ENCODE measurements at regions not wholly inside any gene's neighbourhood (a gene's known extent, or its start where the extent isn't known, plus 50 kb on each side); places are given as distances from the start of the nearest gene placed in this dataset.

DNA sequence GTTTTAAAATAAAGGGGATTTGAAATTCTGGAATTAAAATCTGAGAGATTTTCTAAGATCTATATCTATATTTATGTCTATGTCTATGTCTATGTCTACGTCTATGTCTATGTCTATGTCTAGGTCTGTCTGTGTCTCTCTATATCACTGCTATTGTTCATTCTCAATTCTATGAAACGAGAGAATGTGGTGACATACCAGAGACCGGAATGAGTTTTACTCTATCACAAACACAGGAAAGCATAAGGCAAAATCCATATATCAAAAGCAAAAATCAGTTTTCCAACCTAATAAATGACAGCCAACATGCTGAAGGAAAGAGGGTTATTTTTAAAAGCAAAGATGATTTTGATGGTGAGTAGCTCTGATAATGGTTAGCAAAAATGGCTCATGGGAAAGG lies 173.1 kb downstream of the ETNK1 start:
- H3K36me3 ChIP-seq = no peaks in the 10 kb centered on the region
- no peaks in the 10 kb centered on the region for H3K4me1 ChIP-seq
- intact Hi-C loops (cut with DNase I; ENCODE audit: low total_unique reads) = no loop called here
- in situ Hi-C loops (cut with MboI; ENCODE audit: low sequenced_read_pairs in 4 of 4) = no loop called here
- no peaks in the 10 kb centered on the region for H3K9me3 ChIP-seq
- TF ChIP-seq, protein P1, sequence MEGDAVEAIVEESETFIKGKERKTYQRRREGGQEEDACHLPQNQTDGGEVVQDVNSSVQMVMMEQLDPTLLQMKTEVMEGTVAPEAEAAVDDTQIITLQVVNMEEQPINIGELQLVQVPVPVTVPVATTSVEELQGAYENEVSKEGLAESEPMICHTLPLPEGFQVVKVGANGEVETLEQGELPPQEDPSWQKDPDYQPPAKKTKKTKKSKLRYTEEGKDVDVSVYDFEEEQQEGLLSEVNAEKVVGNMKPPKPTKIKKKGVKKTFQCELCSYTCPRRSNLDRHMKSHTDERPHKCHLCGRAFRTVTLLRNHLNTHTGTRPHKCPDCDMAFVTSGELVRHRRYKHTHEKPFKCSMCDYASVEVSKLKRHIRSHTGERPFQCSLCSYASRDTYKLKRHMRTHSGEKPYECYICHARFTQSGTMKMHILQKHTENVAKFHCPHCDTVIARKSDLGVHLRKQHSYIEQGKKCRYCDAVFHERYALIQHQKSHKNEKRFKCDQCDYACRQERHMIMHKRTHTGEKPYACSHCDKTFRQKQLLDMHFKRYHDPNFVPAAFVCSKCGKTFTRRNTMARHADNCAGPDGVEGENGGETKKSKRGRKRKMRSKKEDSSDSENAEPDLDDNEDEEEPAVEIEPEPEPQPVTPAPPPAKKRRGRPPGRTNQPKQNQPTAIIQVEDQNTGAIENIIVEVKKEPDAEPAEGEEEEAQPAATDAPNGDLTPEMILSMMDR (IDR thresholded peaks at IDR 0.05 in 4 of 5, conservative IDR thresholded peaks at IDR 0.05 in 1 of 5) = no peak
- TF ChIP-seq POLR2A (IDR thresholded peaks at IDR 0.05) = no peak
- ATAC-seq (no peak), DNase-seq (no peak)
- H3K27ac ChIP-seq = no peak overlapping the region
- H3K4me3 ChIP-seq = no peak overlapping the region
- H3K27me3 ChIP-seq = no peaks in the 10 kb centered on the region

DNA sequence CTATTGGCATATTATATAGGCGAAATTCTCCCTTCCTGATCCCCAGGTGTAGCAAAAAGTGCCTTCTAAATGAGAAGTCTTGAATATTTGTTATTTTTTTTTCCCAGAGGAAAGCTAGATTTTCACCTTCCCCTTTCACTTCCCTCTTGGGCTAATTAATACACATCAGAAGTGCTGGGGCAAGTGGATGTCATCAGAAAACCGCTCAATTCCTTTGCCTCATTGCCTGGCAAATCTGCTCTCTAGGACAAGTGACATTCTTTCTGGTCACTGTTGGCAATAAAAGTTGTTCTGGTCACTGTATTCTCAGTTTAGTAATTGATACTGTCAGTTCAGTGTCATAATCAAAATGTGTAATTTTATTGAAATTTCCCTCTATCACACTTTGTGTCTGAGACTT lies 174.5 kb downstream of the ETNK1 start:
- Histone ChIP-seq H3K4me3 (no peak overlapping the region), H3K27ac (no peak overlapping the region), H3K9me3 (no peaks in the 10 kb centered on the region), H3K4me1 (no peaks in the 10 kb centered on the region), H3K36me3 (no peaks in the 10 kb centered on the region), H3K27me3 (no peaks in the 10 kb centered on the region)
- TF ChIP-seq, protein P1 (IDR thresholded peaks at IDR 0.05 in 4 of 5, conservative IDR thresholded peaks at IDR 0.05 in 1 of 5) = no peak
- TF ChIP-seq POLR2A (IDR thresholded peaks at IDR 0.05) = no peak
- in situ Hi-C loops (cut with MboI; ENCODE audit: low sequenced_read_pairs in 4 of 4) (no loop called here), intact Hi-C loops (cut with DNase I; ENCODE audit: low total_unique reads) (no loop called here)
- ATAC-seq = no peak
- no peak for DNase-seq

DNA sequence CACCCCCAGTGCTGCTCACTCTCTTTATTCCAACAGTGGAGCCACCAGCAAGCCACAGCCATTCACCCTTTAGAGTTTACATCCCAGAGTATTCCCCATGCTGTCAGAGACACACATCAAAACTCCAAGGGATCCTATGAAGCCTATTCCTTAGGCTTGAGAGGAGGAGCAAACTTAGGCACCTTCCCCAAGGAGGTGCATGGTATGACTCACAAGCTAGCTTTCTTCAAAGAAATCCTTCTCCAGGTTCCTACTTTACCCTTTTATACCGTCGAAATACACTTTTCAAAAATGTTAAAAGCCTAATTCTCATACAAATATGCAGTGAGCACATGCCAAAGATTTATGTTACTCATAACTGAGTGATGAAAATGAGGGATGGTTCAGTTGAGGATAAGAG lies 175.4 kb downstream of the ETNK1 start:
- H3K4me3 ChIP-seq = no peak overlapping the region
- no peaks in the 10 kb centered on the region for H3K4me1 ChIP-seq
- no peaks in the 10 kb centered on the region for H3K27me3 ChIP-seq
- H3K36me3 ChIP-seq = no peaks in the 10 kb centered on the region
- no peaks in the 10 kb centered on the region for H3K9me3 ChIP-seq
- intact Hi-C loops (cut with DNase I; ENCODE audit: low total_unique reads) (no loop called here), in situ Hi-C loops (cut with MboI; ENCODE audit: low sequenced_read_pairs in 4 of 4) (no loop called here)
- no peak overlapping the region for H3K27ac ChIP-seq
- no peak for ATAC-seq
- TF ChIP-seq, protein P1 (IDR thresholded peaks at IDR 0.05 in 4 of 5, conservative IDR thresholded peaks at IDR 0.05 in 1 of 5) = no peak
- TF ChIP-seq POLR2A (IDR thresholded peaks at IDR 0.05) = no peak
- DNase-seq = no peak

DNA sequence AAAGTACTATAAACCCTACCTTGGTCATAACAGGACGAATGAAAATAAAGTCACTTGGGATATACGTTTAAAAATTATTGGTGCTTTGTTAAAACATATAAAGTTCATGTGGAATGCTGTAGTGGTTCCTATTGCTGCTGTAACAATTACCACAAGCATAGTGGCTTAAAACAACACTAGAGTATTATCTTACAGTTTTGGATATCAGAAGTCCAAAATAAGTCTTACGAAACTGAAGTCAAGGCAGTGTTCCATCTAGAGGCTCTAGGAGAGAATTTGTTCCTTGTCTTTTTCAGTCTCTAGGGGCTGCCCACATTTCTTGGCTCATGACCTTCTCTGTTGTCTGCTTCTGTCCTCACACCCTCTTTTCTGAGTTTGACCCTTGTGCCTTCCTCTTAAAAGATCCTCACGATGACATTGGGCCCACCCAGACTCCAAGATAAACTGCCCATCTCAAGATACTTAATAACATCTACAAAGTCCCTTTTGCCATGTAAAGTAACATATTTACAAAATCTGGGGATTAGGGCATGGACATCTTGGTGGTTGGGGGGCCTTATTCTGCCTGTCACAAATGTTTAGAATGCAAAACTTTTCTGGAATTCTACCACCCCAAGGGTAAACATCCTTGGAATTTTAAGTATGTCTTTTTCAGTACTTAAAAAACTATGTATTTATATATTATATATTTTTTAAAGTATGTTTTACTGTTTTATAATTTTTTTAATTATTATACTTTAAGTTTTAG lies 178.1 kb downstream of the ETNK1 start:
- in situ Hi-C loops (cut with MboI; ENCODE audit: low sequenced_read_pairs in 4 of 4) = no loop called here

More for the DNA sequence above, 178.1 kb downstream of the ETNK1 start:
- Histone ChIP-seq H3K4me1 (no peaks in the 10 kb centered on the region), H3K36me3 (no peaks in the 10 kb centered on the region), H3K27ac (no peak overlapping the region), H3K9me3 (no peaks in the 10 kb centered on the region), H3K4me3 (no peak overlapping the region), H3K27me3 (no peaks in the 10 kb centered on the region)
- intact Hi-C loops (cut with DNase I; ENCODE audit: low total_unique reads) = no loop called here
- no peak for TF ChIP-seq POLR2A (IDR thresholded peaks at IDR 0.05)
- TF ChIP-seq, protein P1 (IDR thresholded peaks at IDR 0.05 in 4 of 5, conservative IDR thresholded peaks at IDR 0.05 in 1 of 5) = no peak
- DNase-seq (no peak), ATAC-seq (no peak)

All from gastrocnemius medialis (tissue), 4 donors.